Spinal cord (tissue), 10 donors: ENCODE measurements at regions not wholly inside any gene's neighbourhood (a gene's known extent, or its start where the extent isn't known, plus 50 kb on each side); places are given as distances from the start of the nearest gene placed in this dataset. TPM values are rescaled to one million over a fixed set of nuclear protein-coding genes. Genes with fewer than 3 reads are reported as not detected.

Experiments
- DNase-seq, 6 donors: peaks; one replicate each; pipeline versions ENCODE4 v3.0.0 to v3.0.0-alpha.2; 2013 to 2015; ENCODE audit warnings: low spot score in 6 of 6, low read depth in 4 of 6
- H3K27ac ChIP-seq: one replicate; pipeline ENCODE4 v1.5.1; 2013; ENCODE audit warnings: low read depth, low read length, control low read depth
- H3K27me3 ChIP-seq: one replicate; pipeline ENCODE4 v1.6.1; 2013; ENCODE audit warnings: low read length; ENCODE audit not compliant: control insufficient read depth, insufficient read depth
- H3K36me3 ChIP-seq: one replicate; pipeline ENCODE4 v1.6.1; 2013; ENCODE audit warnings: low read length; ENCODE audit not compliant: control insufficient read depth, insufficient read depth
- H3K4me1 ChIP-seq: one replicate; pipeline ENCODE4 v1.6.1; 2013; ENCODE audit warnings: low read length; ENCODE audit not compliant: control insufficient read depth, insufficient read depth
- H3K4me3 ChIP-seq: one replicate; pipeline ENCODE4 v1.5.1; 2013; ENCODE audit warnings: low read depth, low read length, control low read depth
- H3K9me3 ChIP-seq: one replicate; pipeline ENCODE4 v1.6.1; 2013; ENCODE audit warnings: low read length; ENCODE audit not compliant: control insufficient read depth, insufficient read depth
- WGBS: methylation state at CpG from one replicate; pipeline ENCODE4 v1.1.5; 2013; ENCODE audit warnings: missing lambda C conversion rate; ENCODE audit not compliant: insufficient coverage; 5-methylcytosine and 5-hydroxymethylcytosine counted together
- small RNA-seq: library from RNA; depleted of rRNA; stranded (forward); fragments of <200 nt; gene quantifications from one replicate; pipeline ENCODE3, GENCODE V24; 2014; ENCODE audit warnings: low replicate concordance
- donor health status: healthy.

DNA sequence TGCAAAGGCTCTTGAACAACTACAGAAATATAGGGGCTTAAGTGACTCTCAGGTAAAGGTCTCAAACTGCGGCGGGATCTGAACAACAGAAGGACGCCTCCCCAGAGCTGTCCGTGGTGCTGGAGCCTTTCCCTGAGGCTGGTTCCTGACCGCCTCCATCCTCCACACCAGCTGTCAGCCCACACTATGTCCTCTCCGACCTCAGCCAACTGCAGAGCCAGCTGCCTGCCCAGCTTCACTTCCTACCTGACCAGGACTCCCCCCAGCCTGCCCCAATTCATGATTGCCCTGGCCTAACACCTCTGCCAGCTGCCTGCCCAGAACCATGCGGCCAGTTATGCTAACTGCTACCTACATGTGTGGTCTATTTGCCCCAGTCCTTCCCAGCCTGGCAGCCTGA lies 63.6 kb upstream of the ZC3H12A start:
- 25% methylated on average over 7 of the region's 7 CpGs for whole genome bisulfite sequencing
- H3K27me3 ChIP-seq, result no peaks in the 10 kb centered on the region
- no peak for DNase-seq
- no peak overlapping the region for H3K27ac ChIP-seq
- H3K9me3 ChIP-seq, result no peaks in the 10 kb centered on the region
- H3K4me1 ChIP-seq, result peaks cover 5% of the 10 kb centered on the region
- H3K4me3 ChIP-seq, result no peak overlapping the region
- no peaks in the 10 kb centered on the region for H3K36me3 ChIP-seq

DNA sequence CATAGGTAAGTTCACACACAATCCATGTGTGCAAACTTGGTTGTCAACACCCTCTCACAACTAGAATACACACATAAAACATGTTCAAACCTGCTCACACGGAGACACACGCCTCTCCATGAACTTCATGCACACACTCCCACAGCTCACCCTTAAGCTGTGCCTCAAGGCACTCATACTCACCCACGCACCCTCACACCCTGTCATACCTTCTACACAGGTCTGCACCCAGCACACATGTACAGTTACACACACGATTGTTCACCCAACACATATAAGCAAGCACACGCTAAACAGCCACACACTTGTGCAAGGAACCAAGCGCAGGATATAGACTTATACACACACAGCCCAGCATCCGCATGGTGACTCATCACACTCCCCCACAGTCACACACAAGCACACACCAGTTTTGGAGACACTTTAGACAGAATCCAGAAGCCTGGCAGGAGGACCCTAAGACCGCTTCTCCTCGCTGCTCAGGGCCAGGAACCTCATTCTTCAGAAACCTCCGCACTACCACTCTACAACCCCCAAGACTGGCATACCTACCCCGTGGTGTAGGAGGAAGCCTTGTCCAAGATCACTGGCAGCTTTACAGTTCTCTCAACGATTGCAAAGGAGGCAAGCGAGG lies 58.7 kb upstream of the ZC3H12A start:
- 93% methylated on average over 12 of the region's 13 CpGs for WGBS

DNA sequence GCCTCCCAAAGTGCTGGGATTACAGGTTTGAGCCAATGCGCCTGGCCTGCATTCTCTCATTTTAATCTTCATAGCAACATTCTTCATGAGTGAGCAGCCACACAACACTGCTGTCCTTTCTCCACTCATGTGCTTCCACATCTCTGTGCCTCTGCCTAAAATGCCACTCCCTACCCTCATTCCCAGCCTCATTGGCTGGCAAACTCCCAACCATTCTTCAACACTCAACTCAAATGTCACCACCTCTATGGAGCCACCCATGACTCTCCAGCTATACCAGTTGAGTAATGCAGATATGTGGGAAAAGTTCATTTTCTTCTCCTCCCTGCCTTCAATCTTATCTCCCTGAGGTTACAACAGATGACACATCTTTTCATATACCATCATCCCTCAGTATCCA lies 53.9 kb upstream of the ZC3H12A start:
- DNase-seq, result no peak
- no peak overlapping the region for H3K27ac ChIP-seq
- 44% methylated on average over 1 of the region's 1 CpG for WGBS
- no peak overlapping the region for H3K4me3 ChIP-seq
- H3K4me1 ChIP-seq, result no peaks in the 10 kb centered on the region
- H3K9me3 ChIP-seq, result no peaks in the 10 kb centered on the region
- H3K36me3 ChIP-seq, result no peaks in the 10 kb centered on the region
- H3K27me3 ChIP-seq, result no peaks in the 10 kb centered on the region

More for the DNA sequence above, 58.7 kb upstream of the ZC3H12A start:
- H3K36me3 ChIP-seq, result no peaks in the 10 kb centered on the region
- no peaks in the 10 kb centered on the region for H3K9me3 ChIP-seq
- no peak overlapping the region for H3K27ac ChIP-seq
- DNase-seq, result no peak
- H3K4me3 ChIP-seq, result no peak overlapping the region
- H3K27me3 ChIP-seq, result no peaks in the 10 kb centered on the region
- peaks cover 5% of the 10 kb centered on the region for H3K4me1 ChIP-seq

DNA sequence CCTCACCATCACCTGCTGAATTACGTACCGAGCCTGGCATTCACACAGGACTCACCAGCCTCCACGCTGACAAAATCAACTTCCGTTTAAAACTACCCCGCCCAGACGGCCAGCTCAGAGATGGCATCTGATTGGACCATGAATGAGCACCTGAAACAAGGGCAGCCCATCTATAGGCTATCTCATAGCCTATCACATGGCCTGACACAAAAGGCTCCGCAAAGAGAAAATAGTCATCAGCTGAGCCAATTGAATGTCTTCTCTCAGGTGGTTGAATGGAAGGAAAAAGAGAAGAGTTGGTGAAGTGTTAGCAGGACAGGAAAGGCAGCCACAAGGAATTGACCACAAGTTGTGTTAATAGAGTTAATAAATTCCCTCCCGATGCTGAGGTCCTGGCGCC lies 50.6 kb upstream of the ZC3H12A start:
- 94% methylated on average over 8 of the region's 9 CpGs for WGBS
- Histone ChIP-seq H3K27me3 (no peaks in the 10 kb centered on the region), H3K9me3 (no peaks in the 10 kb centered on the region), H3K36me3 (no peaks in the 10 kb centered on the region), H3K27ac (no peak overlapping the region), H3K4me1 (no peaks in the 10 kb centered on the region), H3K4me3 (no peak overlapping the region)
- DNase-seq, result no peak

DNA sequence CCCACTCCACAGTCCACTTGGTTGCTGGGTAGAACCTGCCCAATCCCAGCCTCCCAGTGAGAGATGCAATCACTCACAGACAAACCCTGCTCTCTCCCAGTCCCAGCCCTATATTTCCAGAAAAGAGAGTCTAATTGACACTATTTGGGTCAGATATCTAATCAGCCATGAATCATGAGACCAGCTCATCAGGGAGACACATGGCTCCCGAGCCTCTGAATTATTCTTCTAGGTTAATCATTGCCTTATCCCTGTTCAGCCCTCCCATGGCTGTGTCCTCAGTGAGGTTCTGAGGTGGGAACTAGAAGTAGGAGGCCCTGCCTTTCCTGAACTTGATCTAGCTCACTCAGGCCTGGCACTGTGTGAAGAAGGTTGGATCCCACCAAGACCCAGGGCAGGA lies 49.9 kb upstream of the ZC3H12A start:
- Histone ChIP-seq H3K27me3 (no peaks in the 10 kb centered on the region), H3K36me3 (no peaks in the 10 kb centered on the region)
- 38% methylated on average over 1 of the region's 1 CpG for WGBS

More for the DNA sequence above, 49.9 kb upstream of the ZC3H12A start:
- Histone ChIP-seq H3K4me3 (no peak overlapping the region), H3K9me3 (no peaks in the 10 kb centered on the region), H3K27ac (no peak overlapping the region), H3K4me1 (no peaks in the 10 kb centered on the region)
- no peak for DNase-seq

Small RNAs in the stretch of these regions (small RNA-seq; reads per million reads assigned to genes)
- not detected for gene MIR4255
- gene RNA5SP43, result not detected
- not detected for gene RNU6-636P
- gene RPS29P6, result not detected
